ENCODE measurements at regions not wholly inside any gene's neighbourhood (a gene's known extent, or its start where the extent isn't known, plus 50 kb on each side); places are given as distances from the start of the nearest gene placed in this dataset.

- Histone ChIP-seq H3K27me3 (ENCODE audit: control insufficient read depth, insufficient read depth, low read length) (no peaks in the 10 kb centered on the region), H3K4me3 (ENCODE audit: low read depth, low read length) (no peak overlapping the region), H3K9me3 (ENCODE audit: control insufficient read depth, insufficient read depth, low read length) (no peaks in the 10 kb centered on the region), H3K27ac (ENCODE audit: low read depth, low read length) (no peak overlapping the region)
- POLR2A ChIA-PET: no interaction called here
- DNase-seq (ENCODE audit: low read depth, low spot score): no peak
- no peak for TF ChIP-seq CTCF (IDR thresholded peaks at IDR 0.05; ENCODE audit: low read depth, low read length)
- CTCF ChIA-PET: no interaction called here
These were observed 304.6 kb upstream of the MIR17HG start for GRCh38 chr13:91042870-91043269.

- Histone ChIP-seq H3K9me3 (ENCODE audit: control insufficient read depth, insufficient read depth, low read length) (no peaks in the 10 kb centered on the region), H3K4me3 (ENCODE audit: low read depth, low read length) (no peak overlapping the region), H3K27ac (ENCODE audit: low read depth, low read length) (no peak overlapping the region), H3K27me3 (ENCODE audit: control insufficient read depth, insufficient read depth, low read length) (no peaks in the 10 kb centered on the region)
- POLR2A ChIA-PET: no interaction called here
- DNase-seq (ENCODE audit: low read depth, low spot score): no peak
- CTCF ChIA-PET: no interaction called here
- TF ChIP-seq CTCF (IDR thresholded peaks at IDR 0.05; ENCODE audit: low read depth, low read length): 0 out of 2 replicates have a peak, but pooled peaks have one; percentile 16
These were observed 302.0 kb upstream of the MIR17HG start for GRCh38 chr13:91045351-91046034.

GRCh38 chr13:91046715-91047327 lies 300.7 kb upstream of the MIR17HG start:
- POLR2A ChIA-PET: no interaction called here
- no peaks in the 10 kb centered on the region for H3K9me3 ChIP-seq (ENCODE audit: control insufficient read depth, insufficient read depth, low read length)
- no peaks in the 10 kb centered on the region for H3K27me3 ChIP-seq (ENCODE audit: control insufficient read depth, insufficient read depth, low read length)
- CTCF ChIA-PET: interaction anchor here (0.7 kb wide), 1 partner anchor 9 kb away, joined by 3 read pairs; no protein-coding TSS in a partner anchor
- no peak for TF ChIP-seq CTCF (IDR thresholded peaks at IDR 0.05; ENCODE audit: low read depth, low read length)
- DNase-seq (ENCODE audit: low read depth, low spot score): no peak
- no peak overlapping the region for H3K4me3 ChIP-seq (ENCODE audit: low read depth, low read length)
- H3K27ac ChIP-seq (ENCODE audit: low read depth, low read length): no peak overlapping the region

GRCh38 chr13:91050970-91051369 lies 296.5 kb upstream of the MIR17HG start:
- no peaks in the 10 kb centered on the region for H3K9me3 ChIP-seq (ENCODE audit: control insufficient read depth, insufficient read depth, low read length)
- no peak overlapping the region for H3K4me3 ChIP-seq (ENCODE audit: low read depth, low read length)
- H3K27me3 ChIP-seq (ENCODE audit: control insufficient read depth, insufficient read depth, low read length): no peaks in the 10 kb centered on the region
- TF ChIP-seq CTCF (IDR thresholded peaks at IDR 0.05; ENCODE audit: low read depth, low read length): no peak
- CTCF ChIA-PET: no interaction called here
- no peak for DNase-seq (ENCODE audit: low read depth, low spot score)
- no peak overlapping the region for H3K27ac ChIP-seq (ENCODE audit: low read depth, low read length)
- POLR2A ChIA-PET: no interaction called here

- no peaks in the 10 kb centered on the region for H3K9me3 ChIP-seq (ENCODE audit: control insufficient read depth, insufficient read depth, low read length)
- no peak for DNase-seq (ENCODE audit: low read depth, low spot score)
- no peak overlapping the region for H3K4me3 ChIP-seq (ENCODE audit: low read depth, low read length)
- H3K27ac ChIP-seq (ENCODE audit: low read depth, low read length): no peak overlapping the region
- H3K27me3 ChIP-seq (ENCODE audit: control insufficient read depth, insufficient read depth, low read length): no peaks in the 10 kb centered on the region
- no peak for TF ChIP-seq CTCF (IDR thresholded peaks at IDR 0.05; ENCODE audit: low read depth, low read length)
- ChIA-PET CTCF (no interaction called here), POLR2A (no interaction called here)
These were observed 294.6 kb upstream of the MIR17HG start for GRCh38 chr13:91052876-91053275.

Measured in AG04450 (cell line).